ENCODE measurements at regions not wholly inside any gene's neighbourhood (a gene's known extent, or its start where the extent isn't known, plus 50 kb on each side); places are given as distances from the start of the nearest gene placed in this dataset.

- TF ChIP-seq EZH2 (IDR thresholded peaks at IDR 0.05; ENCODE audit: low read depth, unreplicated experiment) (no peak), CTCF (conservative IDR thresholded peaks at IDR 0.05; ENCODE audit: low read depth in 2 of 2) (no peak), EZH2phosphoT487 (IDR thresholded peaks at IDR 0.05; ENCODE audit: unreplicated experiment) (no peak), POLR2AphosphoS5 (IDR thresholded peaks at IDR 0.05; ENCODE audit: low read depth) (no peak), CREB1 (CRISPR knock-in tag; IDR thresholded peaks at IDR 0.05; ENCODE audit: low read depth) (no peak), JUNB (IDR thresholded peaks at IDR 0.05; ENCODE audit: unreplicated experiment) (no peak)
Measured at GRCh38 chr1:229121845-229122436, 149.0 kb upstream of the RAB4A start.

Data from GM23338 (cell line).